Mesothelial cell of epicardium (in vitro differentiated cells): ENCODE measurements at regions not wholly inside any gene's neighbourhood (a gene's known extent, or its start where the extent isn't known, plus 50 kb on each side); places are given as distances from the start of the nearest gene placed in this dataset.

Experiments used
- DNase-seq, 2 experiments: peaks; one replicate each; pipeline ENCODE4 v3.0.0; 2021; ENCODE audit warnings: low spot score in 2 of 2; ENCODE audit not compliant: unreplicated experiment in 2 of 2
- H3K27ac Mint-ChIP-seq: 2 replicates; pipeline ENCODE4 v1.8.0; 2021; ENCODE audit warnings: mixed read lengths
- H3K27me3 Mint-ChIP-seq: 2 replicates; pipeline ENCODE4 v1.8.0; 2021; ENCODE audit warnings: low read depth, mixed read lengths
- H3K36me3 Mint-ChIP-seq: 2 replicates; pipeline ENCODE4 v1.8.0; 2021; ENCODE audit warnings: mixed read lengths
- H3K4me1 Mint-ChIP-seq: 2 replicates; pipeline ENCODE4 v1.8.0; 2021; ENCODE audit warnings: mixed read lengths
- H3K4me3 Mint-ChIP-seq: 2 replicates; pipeline ENCODE4 v1.8.0; 2021; ENCODE audit warnings: mild to moderate bottlenecking, moderate library complexity, mixed read lengths
- H3K9me3 Mint-ChIP-seq: 2 replicates; pipeline ENCODE4 v1.8.0; 2021; ENCODE audit warnings: mixed read lengths
- CTCF ChIP-seq: fragments of 200-600 bp; sonication (generic); IDR thresholded peaks from one replicate; pipeline ENCODE4 v1.5.0; 2021; ENCODE audit warnings: antibody characterized with exemption; ENCODE audit not compliant: unreplicated experiment

- Mint-ChIP-seq H3K4me1 (no peaks in the 10 kb centered on the region), H3K27me3 (no peaks in the 10 kb centered on the region), H3K9me3 (no peaks in the 10 kb centered on the region), H3K4me3 (no peak overlapping the region), H3K27ac (no peak overlapping the region), H3K36me3 (no peaks in the 10 kb centered on the region)
- no peak for TF ChIP-seq CTCF
- no peak for DNase-seq
Observed at GRCh38 chr7:145168879-145169278, 333.0 kb upstream of the TPK1 start.

GRCh38 chr7:145168427-145168826, 332.6 kb upstream of the TPK1 start:
- H3K9me3 Mint-ChIP-seq, result no peaks in the 10 kb centered on the region
- no peak overlapping the region for H3K4me3 Mint-ChIP-seq
- no peak for TF ChIP-seq CTCF
- DNase-seq, result no peak
- no peaks in the 10 kb centered on the region for H3K4me1 Mint-ChIP-seq
- H3K27me3 Mint-ChIP-seq, result no peaks in the 10 kb centered on the region
- no peak overlapping the region for H3K27ac Mint-ChIP-seq
- no peaks in the 10 kb centered on the region for H3K36me3 Mint-ChIP-seq

- H3K27me3 Mint-ChIP-seq, result peaks cover 8% of the 10 kb centered on the region
- H3K9me3 Mint-ChIP-seq, result no peaks in the 10 kb centered on the region
- DNase-seq, result no peak
- H3K4me1 Mint-ChIP-seq, result peaks cover 13% of the 10 kb centered on the region
- H3K36me3 Mint-ChIP-seq, result no peaks in the 10 kb centered on the region
- no peak for TF ChIP-seq CTCF
- no peak overlapping the region for H3K4me3 Mint-ChIP-seq
- H3K27ac Mint-ChIP-seq, result no peak overlapping the region
Observed at GRCh38 chr7:145156834-145157233, 321.0 kb upstream of the TPK1 start.

- Mint-ChIP-seq H3K27me3 (peaks cover 25% of the 10 kb centered on the region), H3K36me3 (no peaks in the 10 kb centered on the region), H3K4me1 (peaks cover 8% of the 10 kb centered on the region), H3K4me3 (no peak overlapping the region), H3K27ac (no peak overlapping the region), H3K9me3 (no peaks in the 10 kb centered on the region)
- DNase-seq, result no peak
- no peak for TF ChIP-seq CTCF
Observed at GRCh38 chr7:145152589-145152988, 316.7 kb upstream of the TPK1 start.

DNA sequence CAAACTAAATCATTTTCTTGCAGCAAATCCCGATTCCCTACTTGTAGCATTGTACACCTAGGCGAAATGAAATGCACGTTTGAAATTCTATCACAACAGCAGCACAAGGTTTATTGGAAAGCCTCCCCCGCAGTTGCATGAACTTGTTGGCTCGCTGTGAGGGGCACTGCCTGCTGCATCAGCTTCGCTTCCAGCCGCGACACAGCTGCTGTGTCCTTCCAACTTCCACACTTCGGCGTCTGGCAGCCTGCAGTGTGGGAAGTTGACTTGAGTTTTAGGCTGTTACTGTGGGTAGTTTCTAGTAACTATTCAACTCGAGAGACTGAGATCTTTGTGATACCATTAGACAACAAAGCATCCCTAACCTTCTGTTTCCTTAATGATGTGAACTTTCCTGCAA, 315.8 kb upstream of the TPK1 start:
- Mint-ChIP-seq H3K27me3 (peaks cover 25% of the 10 kb centered on the region), H3K9me3 (no peaks in the 10 kb centered on the region), H3K4me1 (no peaks in the 10 kb centered on the region), H3K27ac (no peak overlapping the region), H3K36me3 (no peaks in the 10 kb centered on the region), H3K4me3 (no peak overlapping the region)
- DNase-seq, result no peak
- TF ChIP-seq CTCF, result no peak

DNA sequence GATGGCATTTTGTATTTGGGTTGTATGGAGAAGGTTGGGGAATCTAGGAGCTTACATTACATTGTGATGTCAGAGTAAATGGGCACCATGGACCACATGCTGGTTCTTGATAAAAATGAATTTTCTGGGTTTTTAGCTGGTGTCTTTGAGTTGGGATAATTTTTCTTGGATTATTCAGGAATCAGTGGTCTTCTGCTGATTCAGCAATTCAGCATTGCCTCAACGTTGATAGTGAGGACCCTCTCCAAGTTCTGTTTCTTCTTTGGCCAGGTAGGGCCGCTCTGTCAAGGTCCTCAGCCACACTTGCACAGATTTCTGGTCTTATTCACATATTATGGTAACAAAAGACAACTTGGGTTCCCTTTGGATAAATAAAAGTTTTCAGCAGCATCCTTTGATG, 312.0 kb upstream of the TPK1 start:
- DNase-seq, result no peak
- H3K36me3 Mint-ChIP-seq, result no peaks in the 10 kb centered on the region
- no peak overlapping the region for H3K27ac Mint-ChIP-seq
- H3K4me3 Mint-ChIP-seq, result no peak overlapping the region
- no peaks in the 10 kb centered on the region for H3K9me3 Mint-ChIP-seq
- no peaks in the 10 kb centered on the region for H3K4me1 Mint-ChIP-seq
- peaks cover 29% of the 10 kb centered on the region for H3K27me3 Mint-ChIP-seq
- TF ChIP-seq CTCF, result no peak
